ENCODE measurements at regions not wholly inside any gene's neighbourhood (a gene's known extent, or its start where the extent isn't known, plus 50 kb on each side); places are given as distances from the start of the nearest gene placed in this dataset.

GRCh38 chr20:60402189-60403058 is 444.2 kb downstream of the CDH26 start:
- in situ Hi-C loops (cut with MboI; ENCODE audit: low sequenced_read_pairs), result no loop called here

GRCh38 chr20:60403105-60403741 is 445.0 kb downstream of the CDH26 start:
- in situ Hi-C loops (cut with MboI; ENCODE audit: low sequenced_read_pairs), result no loop called here

GRCh38 chr20:60407011-60407771 is 449.0 kb downstream of the CDH26 start:
- in situ Hi-C loops (cut with MboI; ENCODE audit: low sequenced_read_pairs), result no loop called here

GRCh38 chr20:60407938-60408337 is 449.7 kb downstream of the CDH26 start:
- in situ Hi-C loops (cut with MboI; ENCODE audit: low sequenced_read_pairs), result no loop called here

GRCh38 chr20:60408435-60408834 is 450.2 kb downstream of the CDH26 start:
- in situ Hi-C loops (cut with MboI; ENCODE audit: low sequenced_read_pairs), result no loop called here

GRCh38 chr20:60410618-60411264 is 452.5 kb downstream of the CDH26 start:
- in situ Hi-C loops (cut with MboI; ENCODE audit: low sequenced_read_pairs), result no loop called here

GRCh38 chr20:60411813-60412212 is 453.6 kb downstream of the CDH26 start:
- in situ Hi-C loops (cut with MboI; ENCODE audit: low sequenced_read_pairs), result no loop called here

GRCh38 chr20:60420676-60421229 is 462.5 kb downstream of the CDH26 start:
- in situ Hi-C loops (cut with MboI; ENCODE audit: low sequenced_read_pairs), result no loop called here

GRCh38 chr20:60422848-60423247 is 464.6 kb downstream of the CDH26 start:
- in situ Hi-C loops (cut with MboI; ENCODE audit: low sequenced_read_pairs), result no loop called here

- in situ Hi-C loops (cut with MboI; ENCODE audit: low sequenced_read_pairs), result no loop called here
These were observed 466.2 kb downstream of the CDH26 start for GRCh38 chr20:60424267-60424902.

GRCh38 chr20:60427516-60427915 is 469.3 kb downstream of the CDH26 start:
- in situ Hi-C loops (cut with MboI; ENCODE audit: low sequenced_read_pairs), result no loop called here

- in situ Hi-C loops (cut with MboI; ENCODE audit: low sequenced_read_pairs), result no loop called here
These were observed 470.4 kb downstream of the CDH26 start for GRCh38 chr20:60428651-60429050.

- in situ Hi-C loops (cut with MboI; ENCODE audit: low sequenced_read_pairs), result no loop called here
These were observed 472.3 kb downstream of the CDH26 start for GRCh38 chr20:60430516-60431001.

- in situ Hi-C loops (cut with MboI; ENCODE audit: low sequenced_read_pairs), result no loop called here
These were observed 473.1 kb downstream of the CDH26 start for GRCh38 chr20:60431349-60431748.

GRCh38 chr20:60437418-60437817 is 479.2 kb downstream of the CDH26 start:
- in situ Hi-C loops (cut with MboI; ENCODE audit: low sequenced_read_pairs), result no loop called here

GRCh38 chr20:60446267-60447111 is 488.3 kb downstream of the CDH26 start:
- in situ Hi-C loops (cut with MboI; ENCODE audit: low sequenced_read_pairs), result no loop called here

- in situ Hi-C loops (cut with MboI; ENCODE audit: low sequenced_read_pairs), result no loop called here
These were observed 489.5 kb downstream of the CDH26 start for GRCh38 chr20:60447703-60448102.

- in situ Hi-C loops (cut with MboI; ENCODE audit: low sequenced_read_pairs), result no loop called here
These were observed 495.4 kb downstream of the CDH26 start for GRCh38 chr20:60453388-60454246.
